Liver (tissue), 8 donors: ENCODE measurements at regions not wholly inside any gene's neighbourhood (a gene's known extent, or its start where the extent isn't known, plus 50 kb on each side); places are given as distances from the start of the nearest gene placed in this dataset.

Experiments
- DNase-seq: peaks from one replicate; pipeline ENCODE4 v3.0.0-alpha.2; 2017; ENCODE audit warnings: low spot score
- H3K27ac ChIP-seq, 2 donors: one replicate each; pipeline ENCODE4 v1.7.0; 2013; ENCODE audit warnings: inconsistent platforms in 2 of 2, low read length in 2 of 2, control low read depth in 1 of 2, low read depth in 1 of 2, mild to moderate bottlenecking in 1 of 2
- H3K27me3 ChIP-seq, 4 donors: one replicate each; pipeline versions ENCODE4 v1.6.1 to v1.7.0; 2013; ENCODE audit warnings: low read length in 3 of 4, inconsistent platforms in 1 of 4, mild to moderate bottlenecking in 1 of 4, moderate library complexity in 1 of 4; ENCODE audit not compliant: control insufficient read depth in 4 of 4, insufficient read depth in 4 of 4
- H3K36me3 ChIP-seq, 4 donors: one replicate each; pipeline versions ENCODE4 v1.6.1 to v1.7.0; 2013; ENCODE audit warnings: low read length in 3 of 4, mild to moderate bottlenecking in 3 of 4, low read depth in 1 of 4, moderate library complexity in 1 of 4; ENCODE audit not compliant: control insufficient read depth in 4 of 4, insufficient read depth in 3 of 4
- H3K4me1 ChIP-seq, 4 donors: one replicate each; pipeline versions ENCODE4 v1.6.1 to v1.7.0; 2013; ENCODE audit warnings: low read length in 3 of 4, mild to moderate bottlenecking in 3 of 4, moderate library complexity in 1 of 4; ENCODE audit not compliant: control insufficient read depth in 4 of 4, insufficient read depth in 4 of 4
- H3K4me3 ChIP-seq, 3 donors: one replicate each; pipeline versions ENCODE4 v1.6.1 to v1.7.0; 2013; ENCODE audit warnings: low read length in 3 of 3, control low read depth in 1 of 3, low read depth in 1 of 3, mild to moderate bottlenecking in 1 of 3
- H3K9ac ChIP-seq, 2 donors: one replicate each; pipeline ENCODE4 v1.7.0; 2013; ENCODE audit warnings: low read length in 2 of 2, mild to moderate bottlenecking in 2 of 2, moderate library complexity in 2 of 2, control low read depth in 1 of 2, low read depth in 1 of 2
- H3K9me3 ChIP-seq, 4 donors: one replicate each; pipeline versions ENCODE4 v1.6.1 to v1.7.0; 2013; ENCODE audit warnings: low read length in 3 of 4; ENCODE audit not compliant: control insufficient read depth in 4 of 4
- EGR1 ChIP-seq, 2 donors: IDR thresholded peaks; 2 replicates each; pipeline ENCODE4 v1.6.1; 2016 to 2018; ENCODE audit warnings: antibody characterized with exemption in 2 of 2, low read depth in 2 of 2
- FOXA2 ChIP-seq: IDR thresholded peaks from 2 replicates; pipeline ENCODE4 v1.6.1; 2016; ENCODE audit warnings: antibody characterized with exemption
- GABPA ChIP-seq, 2 donors: IDR thresholded peaks in 1 of 2; conservative IDR thresholded peaks in 1 of 2; 2 replicates each; pipeline ENCODE4 v1.6.1; 2016; ENCODE audit warnings: antibody characterized with exemption in 2 of 2, mild to moderate bottlenecking in 1 of 2, moderate library complexity in 1 of 2
- HNF4A ChIP-seq, 2 donors: conservative IDR thresholded peaks; 2 replicates each; pipeline ENCODE4 v1.6.1; 2016; ENCODE audit warnings: antibody characterized with exemption in 2 of 2, mild to moderate bottlenecking in 2 of 2
- JUND ChIP-seq, 2 donors: IDR thresholded peaks; 2 replicates each; pipeline ENCODE4 v1.6.1; 2016; ENCODE audit warnings: antibody characterized with exemption in 2 of 2
- RAD21 ChIP-seq, 2 donors: IDR thresholded peaks; 2 replicates each; pipeline ENCODE4 v1.6.1; 2016; ENCODE audit warnings: antibody characterized with exemption in 2 of 2, mild to moderate bottlenecking in 2 of 2
- SP1 ChIP-seq: IDR thresholded peaks from 2 replicates; pipeline ENCODE4 v1.6.1; 2018; ENCODE audit warnings: antibody characterized with exemption, mild to moderate bottlenecking
- TAF1 ChIP-seq: conservative IDR thresholded peaks from 2 replicates; pipeline ENCODE4 v1.6.1; 2016; ENCODE audit warnings: antibody characterized with exemption, mild to moderate bottlenecking
- YY1 ChIP-seq: IDR thresholded peaks from 2 replicates; pipeline ENCODE4 v1.6.1; 2016; ENCODE audit warnings: antibody characterized with exemption, mild to moderate bottlenecking
- WGBS: extraction: QIAGEN DNeasy Blood & Tissue Kit; methylation state at CpG from one replicate; pipeline ENCODE4 v1.1.7; 2013; 5-methylcytosine and 5-hydroxymethylcytosine counted together
- TF ChIP-seq, protein P1 (sequence below): fragments of 150-350 bp; IDR thresholded peaks from 2 replicates; pipeline ENCODE4 v1.5.1; 2017; ENCODE audit warnings: improper control_type of control experiment, low read depth, low read length; ENCODE audit not compliant: missing input control
- TF ChIP-seq, protein P2 (sequence below): IDR thresholded peaks from 2 replicates; pipeline ENCODE4 v1.6.1; 2016; ENCODE audit warnings: antibody characterized with exemption, mild to moderate bottlenecking
- TF ChIP-seq, protein P3 (sequence below): IDR thresholded peaks from 2 replicates; pipeline ENCODE4 v1.6.1; 2016; ENCODE audit warnings: antibody characterized with exemption
- TF ChIP-seq, protein P4 (sequence below): IDR thresholded peaks from 2 replicates; pipeline ENCODE4 v1.6.1; 2016; ENCODE audit warnings: antibody characterized with exemption
- donor health status: healthy.
- donor health status: healthy.
- donor health status: healthy.
- donor health status: healthy.
- donor health status: healthy.

DNA sequence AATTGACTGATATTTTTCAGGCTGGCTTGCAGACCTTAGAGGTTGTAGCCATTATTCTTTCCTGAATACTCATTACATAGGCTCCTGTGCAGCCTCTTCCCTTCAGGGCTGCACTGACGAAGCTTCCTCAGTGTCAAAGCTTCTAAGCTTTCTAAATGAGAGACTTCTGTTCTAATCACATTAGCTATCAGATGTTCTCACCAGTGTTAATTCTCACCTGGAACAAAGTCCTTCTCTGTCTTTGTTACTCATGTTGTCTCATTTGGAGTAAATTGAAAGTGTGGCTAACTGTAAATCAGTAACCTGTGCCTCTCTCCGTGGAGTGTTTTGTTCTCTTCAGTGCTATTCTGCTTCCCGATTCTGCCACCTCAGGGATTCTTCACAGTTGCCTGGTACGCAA lies 76.9 kb downstream of the MC4R start:
- Histone ChIP-seq H3K27ac (no peak overlapping the region), H3K27me3 (no peaks in the 10 kb centered on the region), H3K9me3 (no peaks in the 10 kb centered on the region), H3K36me3 (no peaks in the 10 kb centered on the region), H3K4me3 (no peak overlapping the region), H3K9ac (no peak overlapping the region), H3K4me1 (no peaks in the 10 kb centered on the region)
- TF ChIP-seq TAF1 (no peak), SP1 (no peak), FOXA2 (no peak), GABPA (IDR thresholded peaks at IDR 0.05 in 1 of 2, conservative IDR thresholded peaks at IDR 0.05 in 1 of 2) (no peak), EGR1 (IDR thresholded peaks at IDR 0.05; ENCODE audit: low read depth in 2 of 2) (no peak), HNF4A (conservative IDR thresholded peaks at IDR 0.05) (no peak)
- TF ChIP-seq, protein P1, sequence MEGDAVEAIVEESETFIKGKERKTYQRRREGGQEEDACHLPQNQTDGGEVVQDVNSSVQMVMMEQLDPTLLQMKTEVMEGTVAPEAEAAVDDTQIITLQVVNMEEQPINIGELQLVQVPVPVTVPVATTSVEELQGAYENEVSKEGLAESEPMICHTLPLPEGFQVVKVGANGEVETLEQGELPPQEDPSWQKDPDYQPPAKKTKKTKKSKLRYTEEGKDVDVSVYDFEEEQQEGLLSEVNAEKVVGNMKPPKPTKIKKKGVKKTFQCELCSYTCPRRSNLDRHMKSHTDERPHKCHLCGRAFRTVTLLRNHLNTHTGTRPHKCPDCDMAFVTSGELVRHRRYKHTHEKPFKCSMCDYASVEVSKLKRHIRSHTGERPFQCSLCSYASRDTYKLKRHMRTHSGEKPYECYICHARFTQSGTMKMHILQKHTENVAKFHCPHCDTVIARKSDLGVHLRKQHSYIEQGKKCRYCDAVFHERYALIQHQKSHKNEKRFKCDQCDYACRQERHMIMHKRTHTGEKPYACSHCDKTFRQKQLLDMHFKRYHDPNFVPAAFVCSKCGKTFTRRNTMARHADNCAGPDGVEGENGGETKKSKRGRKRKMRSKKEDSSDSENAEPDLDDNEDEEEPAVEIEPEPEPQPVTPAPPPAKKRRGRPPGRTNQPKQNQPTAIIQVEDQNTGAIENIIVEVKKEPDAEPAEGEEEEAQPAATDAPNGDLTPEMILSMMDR, result no peak
- TF ChIP-seq, protein P2, sequence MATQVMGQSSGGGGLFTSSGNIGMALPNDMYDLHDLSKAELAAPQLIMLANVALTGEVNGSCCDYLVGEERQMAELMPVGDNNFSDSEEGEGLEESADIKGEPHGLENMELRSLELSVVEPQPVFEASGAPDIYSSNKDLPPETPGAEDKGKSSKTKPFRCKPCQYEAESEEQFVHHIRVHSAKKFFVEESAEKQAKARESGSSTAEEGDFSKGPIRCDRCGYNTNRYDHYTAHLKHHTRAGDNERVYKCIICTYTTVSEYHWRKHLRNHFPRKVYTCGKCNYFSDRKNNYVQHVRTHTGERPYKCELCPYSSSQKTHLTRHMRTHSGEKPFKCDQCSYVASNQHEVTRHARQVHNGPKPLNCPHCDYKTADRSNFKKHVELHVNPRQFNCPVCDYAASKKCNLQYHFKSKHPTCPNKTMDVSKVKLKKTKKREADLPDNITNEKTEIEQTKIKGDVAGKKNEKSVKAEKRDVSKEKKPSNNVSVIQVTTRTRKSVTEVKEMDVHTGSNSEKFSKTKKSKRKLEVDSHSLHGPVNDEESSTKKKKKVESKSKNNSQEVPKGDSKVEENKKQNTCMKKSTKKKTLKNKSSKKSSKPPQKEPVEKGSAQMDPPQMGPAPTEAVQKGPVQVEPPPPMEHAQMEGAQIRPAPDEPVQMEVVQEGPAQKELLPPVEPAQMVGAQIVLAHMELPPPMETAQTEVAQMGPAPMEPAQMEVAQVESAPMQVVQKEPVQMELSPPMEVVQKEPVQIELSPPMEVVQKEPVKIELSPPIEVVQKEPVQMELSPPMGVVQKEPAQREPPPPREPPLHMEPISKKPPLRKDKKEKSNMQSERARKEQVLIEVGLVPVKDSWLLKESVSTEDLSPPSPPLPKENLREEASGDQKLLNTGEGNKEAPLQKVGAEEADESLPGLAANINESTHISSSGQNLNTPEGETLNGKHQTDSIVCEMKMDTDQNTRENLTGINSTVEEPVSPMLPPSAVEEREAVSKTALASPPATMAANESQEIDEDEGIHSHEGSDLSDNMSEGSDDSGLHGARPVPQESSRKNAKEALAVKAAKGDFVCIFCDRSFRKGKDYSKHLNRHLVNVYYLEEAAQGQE, result no peak
- TF ChIP-seq, protein P3, sequence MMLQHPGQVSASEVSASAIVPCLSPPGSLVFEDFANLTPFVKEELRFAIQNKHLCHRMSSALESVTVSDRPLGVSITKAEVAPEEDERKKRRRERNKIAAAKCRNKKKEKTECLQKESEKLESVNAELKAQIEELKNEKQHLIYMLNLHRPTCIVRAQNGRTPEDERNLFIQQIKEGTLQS, result no peak
- DNase-seq, result no peak
- 35% methylated on average over 4 of the region's 4 CpGs for WGBS

DNA sequence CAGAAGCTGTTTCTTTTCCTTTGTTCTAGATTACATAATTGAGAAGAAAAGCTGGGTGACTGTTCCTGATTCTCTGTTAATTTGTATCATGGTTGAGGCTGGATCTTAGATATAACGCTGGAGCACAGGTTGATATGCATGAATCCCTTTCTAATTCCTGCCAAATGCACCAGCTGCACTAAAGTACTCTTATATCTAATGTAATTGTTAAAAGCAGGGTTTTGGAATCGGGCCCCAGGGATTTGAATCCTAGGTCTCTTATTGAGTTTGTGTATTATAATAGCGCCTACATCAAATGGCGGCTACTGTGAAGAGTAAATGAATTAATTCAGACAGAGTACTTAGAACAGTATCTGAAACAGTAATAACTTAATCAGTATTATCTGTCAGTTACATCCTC lies 80.4 kb downstream of the MC4R start:
- no peak overlapping the region for H3K9ac ChIP-seq
- H3K27me3 ChIP-seq, result no peaks in the 10 kb centered on the region
- H3K4me3 ChIP-seq, result no peak overlapping the region
- no peak for DNase-seq
- no peaks in the 10 kb centered on the region for H3K36me3 ChIP-seq
- H3K4me1 ChIP-seq, result no peaks in the 10 kb centered on the region
- no peak overlapping the region for H3K27ac ChIP-seq
- TF ChIP-seq TAF1 (no peak), EGR1 (IDR thresholded peaks at IDR 0.05; ENCODE audit: low read depth in 2 of 2) (no peak), JUND (IDR thresholded peaks at IDR 0.05) (no peak), YY1 (no peak), RAD21 (IDR thresholded peaks at IDR 0.05) (no peak), SP1 (no peak), GABPA (IDR thresholded peaks at IDR 0.05 in 1 of 2, conservative IDR thresholded peaks at IDR 0.05 in 1 of 2) (no peak)
- TF ChIP-seq, protein P4, sequence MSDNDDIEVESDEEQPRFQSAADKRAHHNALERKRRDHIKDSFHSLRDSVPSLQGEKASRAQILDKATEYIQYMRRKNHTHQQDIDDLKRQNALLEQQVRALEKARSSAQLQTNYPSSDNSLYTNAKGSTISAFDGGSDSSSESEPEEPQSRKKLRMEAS, result no peak
- TF ChIP-seq, protein P3, result no peak
- WGBS, result 74% methylated on average over 4 of the region's 4 CpGs
- H3K9me3 ChIP-seq, result no peaks in the 10 kb centered on the region
